Fibroblast of the aortic adventitia (primary cell): ENCODE measurements at regions not wholly inside any gene's neighbourhood (a gene's known extent, or its start where the extent isn't known, plus 50 kb on each side); places are given as distances from the start of the nearest gene placed in this dataset.

Source experiments
- DNase-seq: peaks from one replicate; pipeline ENCODE4 v3.0.0-alpha.2; 2010; ENCODE audit warnings: low read depth
- H3K4me3 ChIP-seq: 2 replicates; pipeline ENCODE4 v1.5.1; 2011; ENCODE audit warnings: low read depth, mild to moderate bottlenecking, control low read depth, low read length, moderate library complexity
- CTCF ChIP-seq: IDR thresholded peaks from 2 replicates; pipeline ENCODE4 v1.5.1; 2011; ENCODE audit warnings: mild to moderate bottlenecking, low read length, control low read depth, inconsistent platforms; ENCODE audit not compliant: insufficient read depth

- no peak overlapping the region for H3K4me3 ChIP-seq
- TF ChIP-seq CTCF = no peak
- no peak for DNase-seq
Observed at GRCh38 chr3:180181387-180181786, 144.7 kb upstream of the PEX5L start.

- TF ChIP-seq CTCF = no peak
- no peak for DNase-seq
- no peak overlapping the region for H3K4me3 ChIP-seq
Observed at GRCh38 chr3:180183346-180183745, 146.6 kb upstream of the PEX5L start.

- TF ChIP-seq CTCF = no peak
- peak; percentile 9 for DNase-seq
- H3K4me3 ChIP-seq = no peak overlapping the region
Observed at GRCh38 chr3:180184816-180185215, 148.1 kb upstream of the PEX5L start.

- DNase-seq = no peak
- TF ChIP-seq CTCF = no peak
- H3K4me3 ChIP-seq = no peak overlapping the region
Observed at GRCh38 chr3:180185650-180186049, 148.9 kb upstream of the PEX5L start.

GRCh38 chr3:180188512-180189309 lies 152.0 kb upstream of the PEX5L start:
- H3K4me3 ChIP-seq = no peak overlapping the region
- no peak for DNase-seq
- no peak for TF ChIP-seq CTCF

- DNase-seq = no peak
- no peak for TF ChIP-seq CTCF
- H3K4me3 ChIP-seq = no peak overlapping the region
Observed at GRCh38 chr3:180189310-180189648, 152.5 kb upstream of the PEX5L start.

- H3K4me3 ChIP-seq = no peak overlapping the region
- no peak for DNase-seq
- no peak for TF ChIP-seq CTCF
Observed at GRCh38 chr3:180196658-180197057, 159.9 kb upstream of the PEX5L start.
